HG03521 (cell line): ENCODE measurements at regions not wholly inside any gene's neighbourhood (a gene's known extent, or its start where the extent isn't known, plus 50 kb on each side); places are given as distances from the start of the nearest gene placed in this dataset.
"Not testable (repeated sequence)": the region's sequence is repeated elsewhere in the genome, so short reads cannot be mapped to it uniquely, and the experiment has no call there.

Source experiments
- ATAC-seq: cut with Tn5 transposase; IDR thresholded peaks from one replicate; pipeline ENCODE4 v1.9.1; 2021; ENCODE audit warnings: mild to moderate bottlenecking, moderate library complexity; ENCODE audit not compliant: unreplicated experiment

DNA sequence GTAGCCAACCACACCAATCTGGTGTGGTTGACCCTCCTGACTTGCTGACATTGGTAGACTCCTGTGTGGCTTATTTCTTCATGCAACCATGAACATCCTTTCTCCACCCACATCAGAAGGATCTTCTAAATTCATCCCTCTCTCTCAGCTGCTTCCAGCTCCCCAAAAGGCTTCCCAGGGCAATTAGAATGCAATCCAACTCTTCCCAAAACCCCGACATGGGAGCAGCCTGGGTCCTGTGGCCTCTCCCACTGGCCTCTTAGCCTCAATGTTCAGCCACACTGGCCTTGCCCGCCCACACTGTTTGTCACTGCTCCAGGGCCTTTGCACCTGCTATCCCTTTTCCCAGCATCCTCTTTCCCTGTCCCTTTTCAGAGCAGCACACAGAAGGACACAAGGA is 199.8 kb upstream of the SGCG start:
- no peak for ATAC-seq

- no peak for ATAC-seq
Measured at GRCh38 chr13:22993148-22993547, 187.6 kb upstream of the SGCG start.

DNA sequence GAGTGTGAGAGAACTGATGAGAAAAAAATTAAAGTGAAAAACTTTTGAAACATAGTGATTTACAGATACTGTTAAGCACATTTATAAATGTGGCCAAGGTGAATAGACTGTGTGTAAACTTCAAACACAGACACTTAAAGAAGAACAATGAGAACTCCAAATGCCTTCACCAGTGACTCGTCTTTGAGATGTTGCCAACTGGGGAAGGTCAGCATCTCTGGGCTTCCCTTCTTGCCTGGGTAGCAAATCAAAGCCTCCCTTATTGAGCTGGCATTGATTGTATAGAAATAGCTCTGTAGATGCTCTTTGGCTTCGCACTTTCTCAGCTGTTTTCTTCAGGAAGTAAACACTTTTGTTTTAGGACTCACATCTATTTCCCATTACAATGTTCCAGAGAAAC is 177.3 kb upstream of the SGCG start:
- no peak for ATAC-seq

DNA sequence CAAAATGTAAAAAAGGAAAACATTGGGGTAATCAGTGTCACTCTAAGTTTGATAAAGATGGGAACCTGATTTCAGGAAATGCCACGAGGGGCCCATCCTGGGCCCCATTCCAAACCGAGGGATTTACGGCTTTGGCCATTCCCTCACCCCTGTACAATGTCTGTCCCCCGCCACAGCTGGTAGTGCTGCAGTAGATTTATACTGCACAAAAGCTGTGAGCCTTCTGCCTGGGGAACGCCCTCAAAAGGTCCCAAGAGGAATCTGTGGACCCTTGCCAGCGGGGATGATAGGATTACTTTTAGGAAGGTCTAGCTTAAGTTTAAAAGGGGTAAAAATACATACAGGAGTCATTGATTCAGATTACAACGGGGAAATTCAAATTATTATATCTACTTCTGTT is 173.4 kb upstream of the SGCG start:
- ATAC-seq = no peak

DNA sequence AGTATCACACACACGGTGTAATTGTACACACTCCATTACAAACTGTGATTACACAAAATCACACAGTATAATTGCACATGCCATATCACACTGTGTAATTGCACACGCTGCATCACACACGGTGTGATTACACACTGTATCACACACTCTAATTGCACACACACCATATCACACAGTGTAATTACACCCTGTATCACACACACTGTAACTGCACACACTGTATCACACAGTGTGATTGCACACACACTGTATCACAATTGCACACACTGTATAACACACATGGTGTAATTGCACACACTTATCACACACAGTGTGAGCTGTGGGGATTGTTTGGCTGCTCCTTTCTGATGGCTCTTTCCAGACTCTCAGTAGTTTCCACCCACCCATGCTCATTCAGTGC is 162.6 kb upstream of the SGCG start:
- ATAC-seq = no peak

GRCh38 chr13:23020246-23020843 is 160.4 kb upstream of the SGCG start:
- peak; percentile 94 for ATAC-seq

GRCh38 chr13:23021906-23022305 is 158.9 kb upstream of the SGCG start:
- ATAC-seq = no peak

- no peak for ATAC-seq
Measured at GRCh38 chr13:23022704-23023103, 158.1 kb upstream of the SGCG start.

GRCh38 chr13:23025864-23026608 is 154.7 kb upstream of the SGCG start:
- ATAC-seq = no peak

GRCh38 chr13:23039266-23039935 is 141.4 kb upstream of the SGCG start:
- ATAC-seq = no peak

- no peak for ATAC-seq
Measured at GRCh38 chr13:23042181-23042580, 138.6 kb upstream of the SGCG start.

DNA sequence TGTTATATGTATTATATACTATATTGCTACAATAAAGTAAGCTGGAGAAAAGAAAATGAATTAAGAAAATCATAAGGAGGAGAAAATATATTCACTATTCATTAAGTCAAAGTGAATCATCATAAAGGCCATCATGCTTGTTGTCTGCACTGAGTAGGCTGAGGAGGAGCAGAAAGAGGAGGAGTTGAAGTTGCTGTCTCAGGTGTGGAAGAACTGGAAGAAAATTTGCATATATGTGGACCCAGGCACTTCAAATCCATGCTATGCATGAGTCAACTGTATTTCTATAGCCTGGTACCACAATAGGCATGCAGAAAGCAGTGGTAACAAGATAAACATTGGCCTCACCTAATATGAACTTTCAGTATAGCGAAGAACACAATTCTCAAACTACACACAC is 135.9 kb upstream of the SGCG start:
- ATAC-seq = no peak

- ATAC-seq = no peak
Measured at GRCh38 chr13:23050126-23050525, 130.7 kb upstream of the SGCG start.

DNA sequence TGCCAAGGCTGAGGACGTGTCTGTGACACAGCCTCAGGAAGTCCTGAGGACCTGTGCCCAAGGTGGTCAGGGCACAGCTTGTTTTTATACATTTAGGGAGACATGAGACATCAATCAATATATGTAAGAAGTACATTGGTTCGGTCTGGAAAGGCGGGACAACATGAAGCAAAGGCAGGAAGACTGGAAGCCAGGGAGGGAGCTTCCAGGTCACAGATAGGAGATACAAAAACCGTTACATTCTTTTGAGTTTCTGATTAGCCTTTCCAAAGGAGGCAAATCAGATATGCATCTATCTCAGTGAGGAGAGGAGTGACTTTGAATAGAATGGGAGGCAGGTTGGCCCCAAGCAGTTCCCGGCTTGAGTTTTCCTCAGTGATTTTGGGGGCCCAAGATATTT is 127.1 kb upstream of the SGCG start:
- ATAC-seq = not testable (repeated sequence)

DNA sequence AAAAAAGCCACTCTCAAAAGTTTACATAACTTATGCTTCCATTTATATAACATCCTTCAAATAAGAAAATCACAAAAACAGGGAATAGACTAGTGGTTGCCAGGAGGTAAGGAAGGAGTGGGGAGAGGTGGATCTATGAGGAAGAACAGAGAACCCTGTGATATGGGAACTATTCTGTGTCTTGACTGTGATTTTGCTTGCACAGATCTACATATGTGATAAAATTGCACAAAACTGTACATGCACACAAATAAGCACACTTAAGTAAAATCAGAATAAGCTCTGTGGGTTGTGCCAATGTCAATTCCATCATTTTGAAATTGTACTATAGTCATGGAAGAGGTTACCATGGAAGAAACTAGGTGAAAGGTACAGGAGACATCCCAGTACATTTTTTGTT is 121.6 kb upstream of the SGCG start:
- no peak for ATAC-seq

DNA sequence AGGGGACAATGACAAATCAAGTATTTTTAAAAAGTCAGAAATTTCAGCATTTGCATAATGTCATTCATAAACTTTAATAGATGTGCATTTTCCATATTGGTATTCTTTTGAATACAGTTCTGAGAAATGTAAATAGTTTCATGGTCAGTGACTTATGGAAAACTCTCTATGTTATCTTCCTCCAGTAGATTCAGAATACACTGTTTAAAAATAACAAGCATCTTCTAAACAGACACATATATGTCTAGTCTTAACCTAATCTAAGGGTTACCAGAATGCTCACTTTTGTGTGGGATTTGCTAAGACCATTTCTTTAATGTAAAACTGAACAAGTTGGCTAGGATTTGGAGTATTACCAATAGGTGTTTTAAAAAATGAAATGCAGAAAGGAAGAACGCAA is 119.8 kb upstream of the SGCG start:
- ATAC-seq = no peak

DNA sequence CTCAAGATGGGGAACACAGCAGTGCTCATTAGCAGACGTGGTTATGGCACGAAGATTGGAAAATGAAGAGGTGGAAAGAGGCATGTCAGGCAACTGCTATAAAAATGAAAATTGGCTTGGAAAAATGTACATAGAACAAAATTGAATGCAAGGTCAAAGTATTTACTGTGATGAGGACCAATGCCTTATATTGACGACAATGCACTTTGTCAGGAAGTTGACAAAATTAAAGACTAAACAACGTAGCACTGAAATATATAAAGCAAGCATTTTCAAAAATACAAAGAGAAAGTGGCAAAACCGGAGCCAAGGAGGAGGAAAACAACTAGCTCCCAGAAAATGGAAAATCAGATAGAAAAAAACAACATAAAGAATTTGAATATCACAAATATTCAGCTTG is 113.7 kb upstream of the SGCG start:
- no peak for ATAC-seq

- ATAC-seq = no peak
Measured at GRCh38 chr13:23069566-23069965, 111.2 kb upstream of the SGCG start.

- no peak for ATAC-seq
Measured at GRCh38 chr13:23074075-23074828, 106.5 kb upstream of the SGCG start.

- ATAC-seq = no peak
Measured at GRCh38 chr13:23081220-23081619, 99.6 kb upstream of the SGCG start.

DNA sequence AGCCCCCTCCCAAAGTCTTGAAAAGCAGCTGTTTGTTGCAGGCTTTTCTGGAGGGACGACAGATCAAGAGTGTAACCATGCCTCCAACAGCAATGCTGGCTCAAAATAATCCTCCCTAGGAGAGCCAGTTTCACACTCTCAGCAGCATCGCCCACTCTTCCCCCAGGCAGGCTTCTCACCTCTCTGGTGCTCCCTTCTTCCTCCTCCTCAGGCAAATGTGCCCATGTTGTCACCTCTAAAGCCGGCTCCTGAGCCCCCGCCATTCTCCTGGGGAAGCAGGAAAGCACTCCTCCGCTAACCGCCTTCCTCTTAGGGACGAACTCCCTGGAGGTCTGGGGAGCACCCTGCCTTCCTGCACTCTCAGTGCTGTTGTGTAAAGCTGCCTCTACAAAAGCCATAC is 98.9 kb upstream of the SGCG start:
- ATAC-seq = no peak
